Stomach (tissue), 8 donors: ENCODE measurements at regions not wholly inside any gene's neighbourhood (a gene's known extent, or its start where the extent isn't known, plus 50 kb on each side); places are given as distances from the start of the nearest gene placed in this dataset.
A peak's percentile ranks its signal among the peaks of the same experiment; 100 is the strongest.

Experiments
- DNase-seq, 2 donors: peaks; one replicate each; pipeline versions ENCODE4 v3.0.0 to v3.0.0-alpha.2; 2013 to 2019
- H3K27ac ChIP-seq, 5 donors: fragments of 200-600 bp in 4 of 5; sonication (generic) in 4 of 5; one replicate each; pipeline ENCODE4 v1.5.1; 2013 to 2019; ENCODE audit warnings: mild to moderate bottlenecking in 1 of 5, moderate library complexity in 1 of 5
- H3K27me3 ChIP-seq, 3 donors: fragments of 200-600 bp; sonication (generic); one replicate each; pipeline ENCODE4 v1.5.1; 2017 to 2019; ENCODE audit warnings: mixed run types in 1 of 3
- H3K36me3 ChIP-seq, 4 donors: fragments of 200-600 bp; sonication (generic); 1 replicate in 3 of 4; 2 replicates in 1 of 4; pipeline ENCODE4 v1.5.1; 2016 to 2019
- H3K4me1 ChIP-seq, 4 donors: fragments of 200-600 bp; sonication (generic); one replicate each; pipeline ENCODE4 v1.5.1; 2016 to 2019
- H3K4me3 ChIP-seq, 4 donors: fragments of 200-600 bp; sonication (generic) in 3 of 4; one replicate each; pipeline ENCODE4 v1.5.1; 2016 to 2019; ENCODE audit warnings: mild to moderate bottlenecking in 1 of 4
- H3K9me3 ChIP-seq, 4 donors: fragments of 200-600 bp; sonication (generic); one replicate each; pipeline ENCODE4 v1.5.1; 2016 to 2019
- CTCF ChIP-seq, 7 experiments: fragments of 450-650 bp in 4 of 7; fragments of 200-600 bp in 3 of 7; sonication (generic) in 3 of 7; IDR thresholded peaks; one replicate each; pipeline ENCODE4 v1.5.1; 2016 to 2019; ENCODE audit warnings: antibody characterized with exemption in 7 of 7, control low read depth in 2 of 7, mild to moderate bottlenecking in 1 of 7
- EP300 ChIP-seq: sonication (generic); formaldehyde crosslinking; IDR thresholded peaks from one replicate; pipeline ENCODE4 v1.6.1; 2017; ENCODE audit warnings: antibody characterized with exemption
- POLR2A ChIP-seq, 4 donors: fragments of 450-650 bp; IDR thresholded peaks; one replicate each; pipeline ENCODE4 v1.6.1; 2016; ENCODE audit warnings: antibody characterized with exemption in 4 of 4, control low read depth in 2 of 4, mild to moderate bottlenecking in 1 of 4, moderate library complexity in 1 of 4
- POLR2AphosphoS5 ChIP-seq, 3 donors: sonication (generic); formaldehyde crosslinking; IDR thresholded peaks; one replicate each; pipeline ENCODE4 v1.6.1; 2016; ENCODE audit warnings: antibody characterized with exemption in 3 of 3
- WGBS, 5 donors: extraction: QIAGEN DNeasy Blood & Tissue Kit in 3 of 5; methylation state at CpG; one replicate each; pipeline versions ENCODE4 v1.1.5 to v1.1.7; 2013 to 2018; 5-methylcytosine and 5-hydroxymethylcytosine counted together
- intact Hi-C: fragments of 100-400 bp; cut with DNase I; formaldehyde crosslinking; loops from one replicate; pipeline ENCODE4 v1.15.1; 2023; ENCODE audit warnings: low total_unique reads
- donor health status: healthy with polysubstance abuse.
- donor health status: Bipolar disorder and iron deficiency.
- donor health status: healthy.

GRCh38 chr6:126804332-126805064 is 314.0 kb upstream of the RSPO3 start:
- Histone ChIP-seq H3K4me3 (no peak overlapping the region), H3K36me3 (no peaks in the 10 kb centered on the region), H3K27ac (no peak overlapping the region), H3K9me3 (no peaks in the 10 kb centered on the region), H3K27me3 (no peaks in the 10 kb centered on the region), H3K4me1 (no peaks in the 10 kb centered on the region)
- TF ChIP-seq EP300, result no peak
- peak in 5 of 7 experiments; percentile 49 to 71 (median 66) for TF ChIP-seq CTCF (IDR thresholded peaks at IDR 0.05)
- intact Hi-C loops, result no loop called here
- DNase-seq, result peak in 1 of 2 donors; percentile 75
- 58 to 66% (median 60%) methylated on average over 5 of the region's 5 CpGs for WGBS, 5 donors

GRCh38 chr6:126805861-126806260 is 312.6 kb upstream of the RSPO3 start:
- H3K27me3 ChIP-seq, result no peaks in the 10 kb centered on the region
- no peak overlapping the region for H3K27ac ChIP-seq
- TF ChIP-seq POLR2AphosphoS5 (IDR thresholded peaks at IDR 0.05), result no peak
- no peak for TF ChIP-seq EP300
- WGBS, 5 donors, result 29 to 47% (median 37%) methylated on average over 1 of the region's 1 CpG
- DNase-seq, result no peak
- H3K4me1 ChIP-seq, result no peaks in the 10 kb centered on the region
- intact Hi-C loops, result no loop called here
- H3K9me3 ChIP-seq, result no peaks in the 10 kb centered on the region
- no peaks in the 10 kb centered on the region for H3K36me3 ChIP-seq
- H3K4me3 ChIP-seq, result no peak overlapping the region

- H3K36me3 ChIP-seq, result no peaks in the 10 kb centered on the region
- intact Hi-C loops, result no loop called here
- H3K27ac ChIP-seq, result no peak overlapping the region
- H3K27me3 ChIP-seq, result no peaks in the 10 kb centered on the region
- H3K4me3 ChIP-seq, result no peak overlapping the region
- H3K9me3 ChIP-seq, result no peaks in the 10 kb centered on the region
- WGBS, 5 donors, result 88 to 100% (median 90%) methylated on average over 1 of the region's 1 CpG
- TF ChIP-seq CTCF (IDR thresholded peaks at IDR 0.05) (no peak), POLR2A (IDR thresholded peaks at IDR 0.05) (no peak)
- H3K4me1 ChIP-seq, result peaks cover 0 to 6% (median 2%) of the 10 kb centered on the region in 4 donors
- DNase-seq, result no peak
These were observed 310.6 kb upstream of the RSPO3 start for GRCh38 chr6:126807876-126808275.

GRCh38 chr6:126811321-126811720 is 307.1 kb upstream of the RSPO3 start:
- TF ChIP-seq POLR2A (IDR thresholded peaks at IDR 0.05), result no peak
- TF ChIP-seq CTCF (IDR thresholded peaks at IDR 0.05), result no peak
- no peaks in the 10 kb centered on the region for H3K27me3 ChIP-seq
- H3K36me3 ChIP-seq, result no peaks in the 10 kb centered on the region
- 9 to 25% (median 12%) methylated on average over 3 of the region's 3 CpGs for WGBS, 5 donors
- H3K9me3 ChIP-seq, result no peaks in the 10 kb centered on the region
- DNase-seq, result peak in 1 of 2 donors; percentile 51
- H3K4me1 ChIP-seq, result peaks cover 0 to 8% (median 3%) of the 10 kb centered on the region in 4 donors
- intact Hi-C loops, result no loop called here
- no peak overlapping the region for H3K4me3 ChIP-seq
- H3K27ac ChIP-seq, result no peak overlapping the region

GRCh38 chr6:126812010-126812409 is 306.5 kb upstream of the RSPO3 start:
- Histone ChIP-seq H3K27me3 (no peaks in the 10 kb centered on the region), H3K4me3 (no peak overlapping the region), H3K9me3 (no peaks in the 10 kb centered on the region), H3K4me1 (peaks cover 0 to 8% (median 3%) of the 10 kb centered on the region in 4 donors), H3K36me3 (no peaks in the 10 kb centered on the region), H3K27ac (no peak overlapping the region)
- 57 to 71% (median 59%) methylated on average over 3 of the region's 3 CpGs for WGBS, 5 donors
- intact Hi-C loops, result no loop called here
- DNase-seq, result no peak
- TF ChIP-seq POLR2A (IDR thresholded peaks at IDR 0.05), result no peak
- no peak for TF ChIP-seq EP300
- TF ChIP-seq CTCF (IDR thresholded peaks at IDR 0.05), result no peak
